ENCODE measurements at regions not wholly inside any gene's neighbourhood (a gene's known extent, or its start where the extent isn't known, plus 50 kb on each side); places are given as distances from the start of the nearest gene placed in this dataset.

DNA sequence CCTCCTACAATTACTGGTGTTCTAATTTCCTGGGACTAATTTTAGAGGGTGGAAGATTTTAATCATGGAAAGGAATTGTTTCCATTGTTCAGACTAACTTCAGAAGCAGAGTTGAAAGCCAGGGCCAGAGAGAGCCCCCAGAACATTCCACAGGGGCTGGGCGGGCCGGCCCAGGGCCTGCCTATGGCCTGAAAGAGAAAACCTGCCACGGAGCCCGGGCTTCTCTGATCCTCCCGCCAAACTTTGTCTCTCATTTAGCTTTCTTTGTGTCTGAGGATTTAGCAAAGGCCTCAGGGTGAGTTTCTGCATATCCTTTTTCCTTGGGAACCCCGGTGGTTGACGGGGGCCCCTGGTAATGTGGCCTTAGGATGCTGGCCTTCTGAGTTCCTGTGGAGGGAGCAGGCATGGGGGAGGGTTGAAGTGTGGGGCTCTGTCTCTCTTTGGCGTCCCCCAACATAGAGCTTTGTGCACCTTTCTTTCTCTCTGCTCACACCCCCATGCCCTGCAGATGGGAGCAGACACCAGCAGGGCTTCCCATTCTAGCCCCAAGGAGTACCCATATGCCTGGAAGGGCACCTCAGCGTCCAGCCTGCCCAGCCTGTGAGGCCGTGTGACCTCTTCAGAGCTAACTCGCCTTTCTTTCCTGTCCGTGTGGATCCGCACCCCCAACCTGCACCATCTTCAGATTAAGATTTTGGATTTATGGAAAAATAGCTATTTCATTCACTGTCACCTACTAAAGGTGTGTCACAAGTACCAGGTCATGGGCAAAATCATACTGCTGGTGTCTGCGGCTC, 539.5 kb downstream of the FGF9 start:
- TF ChIP-seq, protein P1, sequence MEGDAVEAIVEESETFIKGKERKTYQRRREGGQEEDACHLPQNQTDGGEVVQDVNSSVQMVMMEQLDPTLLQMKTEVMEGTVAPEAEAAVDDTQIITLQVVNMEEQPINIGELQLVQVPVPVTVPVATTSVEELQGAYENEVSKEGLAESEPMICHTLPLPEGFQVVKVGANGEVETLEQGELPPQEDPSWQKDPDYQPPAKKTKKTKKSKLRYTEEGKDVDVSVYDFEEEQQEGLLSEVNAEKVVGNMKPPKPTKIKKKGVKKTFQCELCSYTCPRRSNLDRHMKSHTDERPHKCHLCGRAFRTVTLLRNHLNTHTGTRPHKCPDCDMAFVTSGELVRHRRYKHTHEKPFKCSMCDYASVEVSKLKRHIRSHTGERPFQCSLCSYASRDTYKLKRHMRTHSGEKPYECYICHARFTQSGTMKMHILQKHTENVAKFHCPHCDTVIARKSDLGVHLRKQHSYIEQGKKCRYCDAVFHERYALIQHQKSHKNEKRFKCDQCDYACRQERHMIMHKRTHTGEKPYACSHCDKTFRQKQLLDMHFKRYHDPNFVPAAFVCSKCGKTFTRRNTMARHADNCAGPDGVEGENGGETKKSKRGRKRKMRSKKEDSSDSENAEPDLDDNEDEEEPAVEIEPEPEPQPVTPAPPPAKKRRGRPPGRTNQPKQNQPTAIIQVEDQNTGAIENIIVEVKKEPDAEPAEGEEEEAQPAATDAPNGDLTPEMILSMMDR (IDR thresholded peaks at IDR 0.05; ENCODE audit: low read length, missing control alignments): no peak
- no peak overlapping the region for H3K4me3 ChIP-seq (replicated peaks; ENCODE audit: low read depth, low read length)
- no peak for DNase-seq (ENCODE audit: low read depth)

DNA sequence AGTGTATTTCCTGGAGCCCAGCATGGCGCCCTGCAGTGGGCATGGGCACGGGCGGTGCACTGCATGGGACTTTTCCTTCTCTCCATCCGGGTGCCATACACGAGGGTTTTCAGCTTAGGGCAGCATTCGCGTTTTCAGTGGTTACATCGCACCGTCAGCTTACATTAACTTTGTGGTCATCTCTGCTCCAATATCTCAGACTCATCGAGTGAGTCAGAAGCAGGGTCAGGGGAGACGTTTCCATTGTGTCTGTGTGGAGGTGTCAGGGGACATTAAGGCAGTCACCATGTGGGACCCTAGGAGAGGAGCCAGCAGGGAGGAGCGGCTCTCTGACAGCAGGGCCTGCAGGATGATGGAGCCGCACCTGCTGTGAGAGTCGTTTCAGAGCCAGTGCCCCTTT, 541.0 kb downstream of the FGF9 start:
- TF ChIP-seq, protein P1 (IDR thresholded peaks at IDR 0.05; ENCODE audit: low read length, missing control alignments): no peak
- DNase-seq (ENCODE audit: low read depth): no peak
- H3K4me3 ChIP-seq (replicated peaks; ENCODE audit: low read depth, low read length): no peak overlapping the region

- H3K4me3 ChIP-seq (replicated peaks; ENCODE audit: low read depth, low read length): no peak overlapping the region
- no peak for DNase-seq (ENCODE audit: low read depth)
- TF ChIP-seq, protein P1 (IDR thresholded peaks at IDR 0.05; ENCODE audit: low read length, missing control alignments): no peak
Observed at GRCh38 chr13:22212576-22212975, 541.7 kb downstream of the FGF9 start.

DNA sequence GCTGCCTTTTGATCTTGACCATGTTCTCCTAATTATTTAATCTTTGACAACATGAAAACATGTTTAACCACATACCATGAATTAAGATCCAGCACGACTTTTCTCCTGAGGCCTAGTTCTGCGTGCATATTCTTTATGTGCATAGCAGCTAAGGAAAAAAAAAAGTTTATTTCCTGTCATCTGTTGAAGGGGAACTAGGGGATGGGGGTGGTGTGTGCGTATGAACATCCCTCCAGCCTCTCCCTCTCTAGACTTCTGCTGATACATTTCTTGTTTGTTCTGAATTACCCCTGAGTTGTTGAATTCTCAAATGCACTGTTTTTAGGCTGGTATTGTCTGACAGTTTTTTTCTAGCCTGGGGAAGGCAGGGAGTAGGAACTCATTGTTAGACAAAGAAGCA, 543.3 kb downstream of the FGF9 start:
- no peak overlapping the region for H3K4me3 ChIP-seq (replicated peaks; ENCODE audit: low read depth, low read length)
- TF ChIP-seq, protein P1 (IDR thresholded peaks at IDR 0.05; ENCODE audit: low read length, missing control alignments): no peak
- DNase-seq (ENCODE audit: low read depth): no peak

DNA sequence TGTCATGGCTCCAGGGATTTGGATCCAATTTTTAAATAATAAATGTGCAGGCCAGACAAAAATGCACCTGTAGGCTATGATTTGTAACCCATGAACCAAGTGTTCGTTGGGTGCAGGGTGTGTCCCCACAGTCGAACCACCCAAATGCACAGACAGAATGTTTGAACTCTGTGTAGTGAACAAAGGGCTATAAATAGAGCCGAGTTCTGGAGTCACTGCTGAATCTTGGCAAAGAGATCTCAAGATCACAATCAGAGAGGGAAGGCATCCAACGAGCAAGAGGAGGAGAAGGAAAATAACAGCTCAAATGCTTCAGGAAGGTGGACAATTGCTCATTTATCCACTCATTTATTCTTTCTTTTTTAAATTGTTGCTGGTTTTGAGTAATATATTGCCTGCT, 547.9 kb downstream of the FGF9 start:
- no peak for DNase-seq (ENCODE audit: low read depth)
- H3K4me3 ChIP-seq (replicated peaks; ENCODE audit: low read depth, low read length): no peak overlapping the region
- TF ChIP-seq, protein P1 (IDR thresholded peaks at IDR 0.05; ENCODE audit: low read length, missing control alignments): no peak

DNA sequence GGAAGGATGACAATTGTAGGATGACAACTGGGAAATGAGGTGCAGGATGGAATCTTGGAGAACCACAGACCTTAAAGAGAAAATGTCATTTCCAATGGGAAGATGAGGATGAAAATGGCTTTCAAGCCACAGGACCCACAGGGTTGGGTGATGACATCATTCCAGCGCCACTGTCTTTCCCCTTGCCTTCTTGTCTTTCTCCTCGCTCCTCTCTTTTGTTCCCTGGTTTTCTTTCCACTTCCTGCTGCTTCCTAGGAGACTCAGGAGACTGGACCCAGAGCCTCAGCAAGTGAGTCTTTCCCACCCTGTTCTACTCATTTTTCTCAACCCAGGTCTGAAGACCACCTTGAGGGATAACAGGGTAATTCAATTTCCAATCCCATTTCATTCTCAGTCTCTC, 548.8 kb downstream of the FGF9 start:
- DNase-seq (ENCODE audit: low read depth): no peak
- H3K4me3 ChIP-seq (replicated peaks; ENCODE audit: low read depth, low read length): no peak overlapping the region
- TF ChIP-seq, protein P1 (IDR thresholded peaks at IDR 0.05; ENCODE audit: low read length, missing control alignments): no peak
